Colonic mucosa (tissue), 4 donors: ENCODE measurements at regions not wholly inside any gene's neighbourhood (a gene's known extent, or its start where the extent isn't known, plus 50 kb on each side); places are given as distances from the start of the nearest gene placed in this dataset.

ENCODE experiments used
- DNase-seq: peaks from one replicate; pipeline ENCODE4 v3.0.0-alpha.2; 2020
- H3K27ac ChIP-seq: fragments of 200-600 bp; one replicate; pipeline ENCODE4 v1.8.0; 2021
- H3K27me3 ChIP-seq: fragments of 200-600 bp; one replicate; pipeline ENCODE4 v1.8.0; 2021
- H3K36me3 ChIP-seq: fragments of 200-600 bp; one replicate; pipeline ENCODE4 v1.8.0; 2021
- H3K4me1 ChIP-seq: fragments of 200-600 bp; one replicate; pipeline ENCODE4 v1.8.0; 2021; ENCODE audit warnings: mild to moderate bottlenecking
- H3K4me3 ChIP-seq: fragments of 200-600 bp; one replicate; pipeline ENCODE4 v1.8.0; 2021
- H3K9ac ChIP-seq, 2 donors: one replicate each; pipeline ENCODE4 v1.7.0; 2013; ENCODE audit warnings: control low read depth in 2 of 2, low read depth in 2 of 2, low read length in 2 of 2
- H3K9me3 ChIP-seq: fragments of 200-600 bp; one replicate; pipeline ENCODE4 v1.8.0; 2021
- CTCF ChIP-seq: fragments of 200-600 bp; IDR thresholded peaks from one replicate; pipeline ENCODE4 v1.8.0; 2022; ENCODE audit warnings: antibody characterized with exemption, mild to moderate bottlenecking
- intact Hi-C: fragments of 100-400 bp; cut with DNase I; formaldehyde crosslinking; loops from one replicate; pipeline ENCODE4 v1.14.1; 2022
- donor health status: healthy.
- donor health status: DM: no; HTN: no; CAD: no.
- donor health status: DM: no; HTN: no; CAD: no.

GRCh38 chr3:27578032-27578431, 93.8 kb upstream of the SLC4A7 start:
- TF ChIP-seq CTCF, result no peak
- Histone ChIP-seq H3K27ac (no peak overlapping the region), H3K9me3 (no peaks in the 10 kb centered on the region), H3K36me3 (no peaks in the 10 kb centered on the region), H3K27me3 (no peaks in the 10 kb centered on the region), H3K9ac (no peak overlapping the region), H3K4me1 (no peaks in the 10 kb centered on the region), H3K4me3 (no peak overlapping the region)
- DNase-seq, result no peak
- intact Hi-C loops, result no loop called here

- Histone ChIP-seq H3K27ac (no peak overlapping the region), H3K9me3 (no peaks in the 10 kb centered on the region), H3K9ac (no peak overlapping the region), H3K36me3 (no peaks in the 10 kb centered on the region), H3K4me3 (no peak overlapping the region), H3K4me1 (no peaks in the 10 kb centered on the region), H3K27me3 (no peaks in the 10 kb centered on the region)
- no peak for DNase-seq
- intact Hi-C loops, result no loop called here
- no peak for TF ChIP-seq CTCF
Measured at GRCh38 chr3:27577504-27577903, 93.3 kb upstream of the SLC4A7 start.

DNA sequence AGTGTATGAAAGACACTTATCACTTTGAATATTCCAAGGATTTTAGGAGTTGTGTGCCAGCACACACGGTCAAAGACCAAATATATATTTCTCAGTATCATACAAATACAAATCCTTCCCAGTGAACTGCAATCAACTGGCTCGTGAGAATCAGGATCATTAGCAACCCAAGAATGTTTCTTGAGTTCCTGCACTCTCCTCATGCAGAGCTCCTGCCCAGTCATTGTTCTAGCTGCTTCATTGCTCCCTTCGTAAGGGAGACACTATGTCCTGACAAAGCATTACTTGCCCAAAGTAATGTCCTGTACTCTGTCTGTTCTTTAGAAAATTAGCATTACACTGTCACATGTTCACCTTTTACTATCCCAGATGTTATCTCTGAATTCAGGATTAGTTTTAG, 92.0 kb upstream of the SLC4A7 start:
- no peak for TF ChIP-seq CTCF
- H3K9me3 ChIP-seq, result no peaks in the 10 kb centered on the region
- no peak for DNase-seq
- H3K27ac ChIP-seq, result no peak overlapping the region
- intact Hi-C loops, result no loop called here
- no peak overlapping the region for H3K9ac ChIP-seq
- no peaks in the 10 kb centered on the region for H3K27me3 ChIP-seq
- no peaks in the 10 kb centered on the region for H3K36me3 ChIP-seq
- no peaks in the 10 kb centered on the region for H3K4me1 ChIP-seq
- H3K4me3 ChIP-seq, result no peak overlapping the region

GRCh38 chr3:27575499-27575898, 91.3 kb upstream of the SLC4A7 start:
- Histone ChIP-seq H3K36me3 (no peaks in the 10 kb centered on the region), H3K4me3 (no peak overlapping the region), H3K27ac (no peak overlapping the region), H3K9ac (no peak overlapping the region), H3K27me3 (no peaks in the 10 kb centered on the region), H3K9me3 (no peaks in the 10 kb centered on the region), H3K4me1 (no peaks in the 10 kb centered on the region)
- no peak for TF ChIP-seq CTCF
- intact Hi-C loops, result no loop called here
- DNase-seq, result no peak

GRCh38 chr3:27574438-27574795, 90.2 kb upstream of the SLC4A7 start:
- H3K4me1 ChIP-seq, result no peaks in the 10 kb centered on the region
- no peak for TF ChIP-seq CTCF
- no peak overlapping the region for H3K27ac ChIP-seq
- intact Hi-C loops, result no loop called here
- no peak overlapping the region for H3K9ac ChIP-seq
- H3K36me3 ChIP-seq, result no peaks in the 10 kb centered on the region
- no peaks in the 10 kb centered on the region for H3K27me3 ChIP-seq
- H3K4me3 ChIP-seq, result no peak overlapping the region
- no peak for DNase-seq
- H3K9me3 ChIP-seq, result no peaks in the 10 kb centered on the region

DNA sequence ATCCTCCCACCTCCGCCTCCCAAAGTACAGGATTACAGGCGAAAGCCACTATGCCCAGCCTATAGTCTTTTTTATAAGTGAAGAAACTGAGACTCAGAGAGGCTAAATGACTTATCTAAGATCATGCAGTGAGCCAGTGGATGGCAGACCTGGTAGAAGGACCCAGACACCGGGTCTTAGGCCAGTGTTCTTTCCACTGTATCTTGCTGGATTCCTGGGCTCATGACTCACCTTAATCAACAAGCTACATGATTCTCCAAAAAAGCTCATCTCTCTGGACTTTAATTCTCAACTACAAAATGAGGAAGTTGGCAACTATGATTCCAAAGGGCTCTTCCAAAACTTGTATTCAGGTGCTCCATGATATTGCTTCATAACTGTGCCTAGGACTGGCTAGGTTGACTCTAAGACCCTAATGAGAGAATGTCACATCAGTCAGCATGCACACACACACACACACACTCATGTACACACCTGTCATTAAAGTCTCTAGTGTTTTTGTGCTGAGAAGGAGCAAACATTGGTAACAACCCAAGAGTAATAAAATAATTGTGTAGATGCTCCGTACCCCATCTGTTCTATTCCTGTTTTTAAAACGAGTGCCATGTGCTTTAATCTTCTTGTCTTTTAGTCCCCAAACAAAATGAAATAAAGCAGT, 89.7 kb upstream of the SLC4A7 start:
- H3K27me3 ChIP-seq, result no peaks in the 10 kb centered on the region
- H3K27ac ChIP-seq, result no peak overlapping the region
- no peaks in the 10 kb centered on the region for H3K9me3 ChIP-seq
- intact Hi-C loops, result no loop called here
- no peak overlapping the region for H3K4me3 ChIP-seq
- TF ChIP-seq CTCF, result no peak
- H3K9ac ChIP-seq, result no peak overlapping the region
- H3K36me3 ChIP-seq, result no peaks in the 10 kb centered on the region
- H3K4me1 ChIP-seq, result no peaks in the 10 kb centered on the region
- no peak for DNase-seq
